Activated CD4-positive, alpha-beta T cell treated with anti-CD3 and anti-CD28 coated beads, Interleukin-2, amount 50 U/mL, for 16 hours (primary cell): ENCODE measurements at regions not wholly inside any gene's neighbourhood (a gene's known extent, or its start where the extent isn't known, plus 50 kb on each side); places are given as distances from the start of the nearest gene placed in this dataset.
A peak's percentile ranks its signal among the peaks of the same experiment; 100 is the strongest.

Experiments
- DNase-seq: peaks from one replicate; pipeline ENCODE4 v3.0.0-alpha.2; 2020

DNA sequence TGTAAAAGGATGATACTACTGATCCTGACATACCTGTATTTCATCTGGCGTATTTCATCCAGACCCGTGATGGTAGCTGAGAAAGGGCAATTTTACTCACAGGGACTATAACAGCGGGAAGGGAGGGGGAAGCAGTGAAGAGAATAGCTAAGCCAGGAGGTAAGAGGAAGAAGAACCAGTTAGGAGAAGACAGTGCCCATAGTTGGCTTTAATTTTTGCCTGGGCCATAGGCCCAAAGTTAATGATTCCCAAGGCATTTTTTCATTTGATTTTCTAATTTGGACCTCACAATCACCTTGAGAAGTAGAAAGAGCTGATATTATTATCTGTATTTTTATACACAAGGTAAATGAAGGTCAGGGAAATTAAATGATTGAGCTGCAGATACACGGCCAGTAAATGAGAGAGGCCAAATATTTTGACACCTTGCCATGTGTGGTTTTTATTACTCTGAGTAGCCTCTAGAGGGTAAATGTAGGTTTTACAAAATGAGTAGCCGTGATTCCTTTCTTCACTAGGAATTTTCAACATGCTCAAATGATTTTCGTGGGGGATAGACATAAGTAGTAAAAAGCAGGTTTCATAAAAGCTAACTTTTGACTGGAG, 382.2 kb downstream of the FUT8 start:
- DNase-seq, result no peak

GRCh38 chr14:65798216-65798615, 385.7 kb downstream of the FUT8 start:
- DNase-seq, result no peak

DNA sequence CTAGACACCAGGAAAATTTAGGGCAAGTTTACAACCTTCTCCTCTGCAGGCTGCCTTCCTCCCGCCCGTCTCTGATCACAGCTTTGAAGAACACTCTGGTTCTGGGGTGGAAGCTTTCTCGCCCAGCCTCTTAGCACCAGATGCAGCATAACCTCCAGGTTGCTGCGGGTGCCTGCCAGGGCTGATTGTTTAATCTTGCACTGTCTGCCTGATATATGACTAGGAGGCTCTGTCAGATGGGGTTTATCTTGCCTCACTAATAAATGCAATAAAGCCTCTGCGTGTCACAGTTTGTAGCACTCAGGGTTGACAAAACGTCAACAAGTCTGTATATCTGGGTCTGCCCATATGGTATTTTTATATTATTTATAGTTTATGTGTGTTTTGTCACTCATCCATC, 388.2 kb downstream of the FUT8 start:
- DNase-seq, result no peak

- no peak for DNase-seq
Measured at GRCh38 chr14:65802196-65802595, 389.7 kb downstream of the FUT8 start.

- peak; percentile 60 for DNase-seq
Measured at GRCh38 chr14:65803885-65804284, 391.4 kb downstream of the FUT8 start.

- no peak for DNase-seq
Measured at GRCh38 chr14:65804439-65805112, 392.0 kb downstream of the FUT8 start.

DNA sequence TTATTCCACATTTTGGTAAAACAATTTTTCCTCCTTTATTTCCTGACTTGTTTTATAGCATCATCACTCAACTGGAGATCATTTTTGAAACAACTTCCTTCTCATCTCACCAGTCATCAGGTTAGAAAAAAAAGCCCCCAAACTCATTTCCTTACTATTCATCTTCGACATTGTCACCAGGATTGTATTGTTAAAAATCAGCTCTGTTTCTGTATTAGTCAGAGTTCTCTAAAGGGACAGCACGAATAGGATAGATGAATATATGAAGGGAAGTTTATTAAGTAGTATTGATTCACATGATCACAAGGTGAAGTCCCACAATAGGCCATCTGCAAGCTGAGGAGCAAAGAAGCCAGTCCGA, 392.6 kb downstream of the FUT8 start:
- DNase-seq, result peak; percentile 80

GRCh38 chr14:65808390-65808789, 395.9 kb downstream of the FUT8 start:
- DNase-seq, result no peak

- no peak for DNase-seq
Measured at GRCh38 chr14:65810322-65810721, 397.8 kb downstream of the FUT8 start.

- DNase-seq, result no peak
Measured at GRCh38 chr14:65813760-65814384, 401.3 kb downstream of the FUT8 start.

DNA sequence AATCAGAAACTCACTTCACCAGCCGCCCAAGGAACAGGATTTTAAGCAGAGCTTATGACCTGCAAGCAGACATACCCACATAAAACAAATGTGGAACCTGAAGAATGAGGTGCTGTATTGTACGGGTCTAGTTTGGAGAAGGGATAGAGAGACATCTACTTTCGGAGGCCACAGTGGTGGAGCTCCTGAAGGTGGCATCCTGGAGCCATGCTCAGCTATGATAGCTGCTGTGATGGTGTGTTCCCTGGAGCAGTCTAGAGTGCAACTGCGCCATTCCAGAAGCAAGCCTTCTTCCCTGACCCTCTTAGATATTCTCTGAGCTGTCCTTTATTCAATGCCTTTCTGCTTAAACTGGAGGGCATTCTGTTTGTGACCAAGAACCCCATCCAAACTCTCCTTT, 402.6 kb downstream of the FUT8 start:
- no peak for DNase-seq

DNA sequence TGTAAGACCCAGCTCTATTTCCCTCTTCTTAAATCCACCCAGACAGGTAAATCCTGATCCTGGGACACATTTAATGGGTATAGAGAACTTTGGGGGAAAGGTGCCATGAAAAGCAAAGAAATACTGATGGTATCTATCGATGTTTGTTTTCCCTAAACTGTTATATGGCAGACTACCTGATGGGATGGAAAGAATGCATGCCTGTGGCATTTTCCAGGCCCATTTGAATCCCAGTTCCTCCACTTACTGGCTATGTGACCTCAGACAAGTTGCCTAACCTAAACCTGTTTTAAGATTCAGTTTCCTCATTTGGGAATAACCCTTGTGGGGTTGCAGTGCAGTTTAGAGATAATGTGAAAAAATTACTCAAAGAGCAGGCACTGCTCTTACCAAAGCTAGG, 404.5 kb downstream of the FUT8 start:
- DNase-seq, result no peak

- DNase-seq, result no peak
Measured at GRCh38 chr14:65819569-65819968, 407.0 kb downstream of the FUT8 start.

GRCh38 chr14:65821224-65821753, 408.8 kb downstream of the FUT8 start:
- DNase-seq, result no peak

DNA sequence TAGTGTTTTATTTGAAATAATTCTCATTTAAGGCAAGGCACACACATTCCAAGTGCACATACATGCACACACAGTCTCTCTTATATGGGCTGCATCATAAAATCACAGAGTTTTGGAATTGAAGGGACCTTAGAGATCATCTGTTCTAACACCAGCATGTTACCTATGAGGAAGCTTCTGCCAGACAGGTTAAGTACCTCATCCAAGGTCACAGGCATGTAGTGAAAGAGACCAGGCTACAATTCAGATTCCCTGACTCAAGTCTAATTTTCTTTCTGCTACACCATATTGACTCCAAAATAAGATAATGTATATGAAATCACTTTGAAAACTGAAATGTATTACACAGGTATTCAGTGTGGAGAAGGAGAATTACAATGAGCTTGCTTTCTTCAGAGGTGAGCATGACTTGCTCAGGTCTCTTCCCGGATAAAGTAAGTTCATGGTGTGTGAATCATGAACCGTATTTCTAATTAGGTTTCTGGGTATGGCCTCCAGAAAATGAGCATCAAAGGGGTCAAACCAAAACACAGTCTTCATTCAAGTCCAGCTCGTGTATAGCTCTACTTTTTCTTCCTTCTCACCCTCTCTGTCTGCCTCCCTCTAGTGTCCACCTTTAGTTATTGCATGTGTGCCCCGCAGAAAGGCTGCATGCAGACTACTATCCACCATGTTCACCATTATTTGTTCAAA, 411.9 kb downstream of the FUT8 start:
- DNase-seq, result peak; percentile 80

- no peak for DNase-seq
Measured at GRCh38 chr14:65824978-65825299, 412.4 kb downstream of the FUT8 start.

- DNase-seq, result no peak
Measured at GRCh38 chr14:65826946-65827345, 414.4 kb downstream of the FUT8 start.

DNA sequence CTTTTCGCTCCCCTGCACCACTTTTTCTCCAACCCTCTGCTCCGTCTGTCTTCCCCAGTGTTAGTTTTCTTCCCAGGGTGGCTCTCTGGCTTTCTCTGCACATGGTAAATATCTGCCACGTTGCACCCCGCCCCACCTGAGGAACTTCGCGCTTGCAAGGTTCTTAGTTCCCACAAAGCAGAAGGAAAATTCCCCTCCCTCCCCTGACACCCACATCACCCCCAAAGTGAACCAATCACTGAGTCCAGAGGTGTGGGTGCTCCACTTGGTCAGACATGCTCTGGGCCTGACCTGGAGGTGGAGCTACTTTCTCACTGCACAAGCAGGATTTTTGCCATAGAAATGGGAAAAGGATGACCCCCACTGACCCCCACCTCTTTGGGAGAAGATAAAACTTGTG, 415.0 kb downstream of the FUT8 start:
- DNase-seq, result no peak

DNA sequence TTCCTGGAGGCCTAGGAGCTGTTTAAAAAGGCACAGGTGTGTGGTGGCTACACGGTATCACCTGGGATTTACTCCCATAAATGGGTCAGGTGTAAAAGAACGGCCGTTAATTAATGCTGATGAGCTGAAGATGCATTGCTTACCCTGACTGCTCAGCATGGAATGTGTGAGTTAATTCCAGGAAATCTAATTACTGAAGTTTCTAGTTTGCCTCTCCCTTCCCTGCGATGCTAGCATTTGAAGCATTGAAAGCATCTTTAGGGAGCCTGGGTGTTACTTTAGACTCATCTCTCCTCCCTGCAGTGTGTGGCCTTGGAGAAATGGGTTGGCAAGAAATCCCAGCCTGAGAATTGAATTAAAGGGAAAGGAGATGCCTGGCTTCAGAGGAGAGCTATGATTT, 415.9 kb downstream of the FUT8 start:
- no peak for DNase-seq

- DNase-seq, result no peak
Measured at GRCh38 chr14:65832431-65833266, 420.1 kb downstream of the FUT8 start.

DNA sequence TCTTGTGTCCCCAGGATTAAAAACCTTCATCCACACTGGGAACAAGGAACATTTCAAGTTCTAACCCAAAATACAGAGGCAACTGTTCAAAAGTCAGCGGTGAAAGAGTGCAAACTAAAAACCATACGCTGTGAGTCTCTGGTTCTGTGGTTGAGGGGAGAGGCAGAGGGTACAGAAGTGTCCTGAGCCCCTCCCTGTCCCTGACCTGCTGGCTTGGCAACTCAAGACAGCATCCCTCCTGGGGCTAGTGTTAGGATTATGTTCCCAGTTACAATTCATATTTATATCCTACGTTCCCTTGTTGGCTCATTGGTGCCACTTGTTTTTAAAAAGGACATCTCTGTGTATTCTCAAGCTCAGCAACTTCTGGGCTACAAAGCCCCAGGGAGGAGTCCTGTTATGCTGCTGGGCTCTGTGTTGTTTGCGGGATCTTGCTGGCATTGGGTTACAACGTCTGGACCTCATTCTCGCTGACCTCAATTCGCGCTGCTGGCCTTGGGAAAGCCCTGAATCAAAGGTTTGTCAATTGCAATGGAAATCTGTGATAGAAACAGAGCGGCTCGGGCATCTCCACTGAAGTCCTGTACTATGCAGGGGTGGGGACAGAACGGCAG, 420.8 kb downstream of the FUT8 start:
- no peak for DNase-seq

DNA sequence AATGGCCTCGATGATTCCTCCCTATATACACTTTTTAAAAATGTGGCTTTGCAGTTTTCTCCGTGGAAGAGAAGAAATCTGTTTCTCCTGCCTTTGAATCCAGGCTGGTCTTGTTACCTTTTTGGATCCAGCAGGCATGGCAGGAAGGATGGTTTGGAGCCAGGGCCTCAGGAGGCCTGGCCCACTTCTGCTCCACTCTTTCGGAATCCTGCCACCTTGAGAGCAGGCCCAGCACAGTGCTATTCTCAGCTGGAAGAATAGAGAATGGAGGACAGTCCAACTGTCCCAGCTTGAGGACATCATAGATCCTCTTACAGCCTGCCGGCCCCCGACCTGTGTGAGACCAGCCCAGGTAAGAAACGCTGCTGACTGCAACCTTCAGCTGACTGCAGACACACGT, 421.5 kb downstream of the FUT8 start:
- no peak for DNase-seq

GRCh38 chr14:65834812-65835211, 422.3 kb downstream of the FUT8 start:
- no peak for DNase-seq
